Liver (tissue), 8 donors: ENCODE measurements at regions not wholly inside any gene's neighbourhood (a gene's known extent, or its start where the extent isn't known, plus 50 kb on each side); places are given as distances from the start of the nearest gene placed in this dataset.

Source experiments
- DNase-seq: peaks from one replicate; pipeline ENCODE4 v3.0.0-alpha.2; 2017; ENCODE audit warnings: low spot score
- H3K27ac ChIP-seq, 2 donors: one replicate each; pipeline ENCODE4 v1.7.0; 2013; ENCODE audit warnings: inconsistent platforms in 2 of 2, low read length in 2 of 2, control low read depth in 1 of 2, low read depth in 1 of 2, mild to moderate bottlenecking in 1 of 2
- H3K27me3 ChIP-seq, 4 donors: one replicate each; pipeline versions ENCODE4 v1.6.1 to v1.7.0; 2013; ENCODE audit warnings: low read length in 3 of 4, inconsistent platforms in 1 of 4, mild to moderate bottlenecking in 1 of 4, moderate library complexity in 1 of 4; ENCODE audit not compliant: control insufficient read depth in 4 of 4, insufficient read depth in 4 of 4
- H3K36me3 ChIP-seq, 4 donors: one replicate each; pipeline versions ENCODE4 v1.6.1 to v1.7.0; 2013; ENCODE audit warnings: low read length in 3 of 4, mild to moderate bottlenecking in 3 of 4, low read depth in 1 of 4, moderate library complexity in 1 of 4; ENCODE audit not compliant: control insufficient read depth in 4 of 4, insufficient read depth in 3 of 4
- H3K4me1 ChIP-seq, 4 donors: one replicate each; pipeline versions ENCODE4 v1.6.1 to v1.7.0; 2013; ENCODE audit warnings: low read length in 3 of 4, mild to moderate bottlenecking in 3 of 4, moderate library complexity in 1 of 4; ENCODE audit not compliant: control insufficient read depth in 4 of 4, insufficient read depth in 4 of 4
- H3K4me3 ChIP-seq, 3 donors: one replicate each; pipeline versions ENCODE4 v1.6.1 to v1.7.0; 2013; ENCODE audit warnings: low read length in 3 of 3, control low read depth in 1 of 3, low read depth in 1 of 3, mild to moderate bottlenecking in 1 of 3
- H3K9ac ChIP-seq, 2 donors: one replicate each; pipeline ENCODE4 v1.7.0; 2013; ENCODE audit warnings: low read length in 2 of 2, mild to moderate bottlenecking in 2 of 2, moderate library complexity in 2 of 2, control low read depth in 1 of 2, low read depth in 1 of 2
- H3K9me3 ChIP-seq, 4 donors: one replicate each; pipeline versions ENCODE4 v1.6.1 to v1.7.0; 2013; ENCODE audit warnings: low read length in 3 of 4; ENCODE audit not compliant: control insufficient read depth in 4 of 4
- CTCF ChIP-seq: fragments of 150-350 bp; IDR thresholded peaks from 2 replicates; pipeline ENCODE4 v1.5.1; 2017; ENCODE audit warnings: improper control_type of control experiment, low read depth, low read length; ENCODE audit not compliant: missing input control
- EGR1 ChIP-seq, 2 donors: IDR thresholded peaks; 2 replicates each; pipeline ENCODE4 v1.6.1; 2016 to 2018; ENCODE audit warnings: antibody characterized with exemption in 2 of 2, low read depth in 2 of 2
- FOXA1 ChIP-seq: IDR thresholded peaks from 2 replicates; pipeline ENCODE4 v1.6.1; 2016; ENCODE audit warnings: antibody characterized with exemption
- FOXA2 ChIP-seq: IDR thresholded peaks from 2 replicates; pipeline ENCODE4 v1.6.1; 2016; ENCODE audit warnings: antibody characterized with exemption
- GABPA ChIP-seq, 2 donors: IDR thresholded peaks in 1 of 2; conservative IDR thresholded peaks in 1 of 2; 2 replicates each; pipeline ENCODE4 v1.6.1; 2016; ENCODE audit warnings: antibody characterized with exemption in 2 of 2, mild to moderate bottlenecking in 1 of 2, moderate library complexity in 1 of 2
- HNF4A ChIP-seq, 2 donors: conservative IDR thresholded peaks; 2 replicates each; pipeline ENCODE4 v1.6.1; 2016; ENCODE audit warnings: antibody characterized with exemption in 2 of 2, mild to moderate bottlenecking in 2 of 2
- HNF4G ChIP-seq: IDR thresholded peaks from 2 replicates; pipeline ENCODE4 v1.6.1; 2016; ENCODE audit warnings: antibody characterized with exemption
- JUND ChIP-seq, 2 donors: IDR thresholded peaks; 2 replicates each; pipeline ENCODE4 v1.6.1; 2016; ENCODE audit warnings: antibody characterized with exemption in 2 of 2
- MAX ChIP-seq: IDR thresholded peaks from 2 replicates; pipeline ENCODE4 v1.6.1; 2016; ENCODE audit warnings: antibody characterized with exemption
- NR2F2 ChIP-seq: IDR thresholded peaks from 2 replicates; pipeline ENCODE4 v1.6.1; 2016; ENCODE audit warnings: antibody characterized with exemption
- RAD21 ChIP-seq, 2 donors: IDR thresholded peaks; 2 replicates each; pipeline ENCODE4 v1.6.1; 2016; ENCODE audit warnings: antibody characterized with exemption in 2 of 2, mild to moderate bottlenecking in 2 of 2
- REST ChIP-seq: IDR thresholded peaks from 2 replicates; pipeline ENCODE4 v1.6.1; 2016; ENCODE audit warnings: antibody characterized with exemption, mild to moderate bottlenecking
- RXRA ChIP-seq, 2 donors: IDR thresholded peaks; 2 replicates each; pipeline ENCODE4 v1.6.1; 2017 to 2018; ENCODE audit warnings: antibody characterized with exemption in 2 of 2, mild to moderate bottlenecking in 1 of 2
- SP1 ChIP-seq: IDR thresholded peaks from 2 replicates; pipeline ENCODE4 v1.6.1; 2018; ENCODE audit warnings: antibody characterized with exemption, mild to moderate bottlenecking
- TAF1 ChIP-seq: conservative IDR thresholded peaks from 2 replicates; pipeline ENCODE4 v1.6.1; 2016; ENCODE audit warnings: antibody characterized with exemption, mild to moderate bottlenecking
- YY1 ChIP-seq: IDR thresholded peaks from 2 replicates; pipeline ENCODE4 v1.6.1; 2016; ENCODE audit warnings: antibody characterized with exemption, mild to moderate bottlenecking
- ZBTB33 ChIP-seq: IDR thresholded peaks from 2 replicates; pipeline ENCODE4 v1.6.1; 2016; ENCODE audit warnings: antibody characterized with exemption
- WGBS: extraction: QIAGEN DNeasy Blood & Tissue Kit; methylation state at CpG from one replicate; pipeline ENCODE4 v1.1.7; 2013; 5-methylcytosine and 5-hydroxymethylcytosine counted together
- TF ChIP-seq, protein P1 (sequence below): IDR thresholded peaks from 2 replicates; pipeline ENCODE4 v1.6.1; 2016; ENCODE audit warnings: antibody characterized with exemption
- donor health status: healthy.
- donor health status: healthy.
- donor health status: healthy.
- donor health status: healthy.
- donor health status: healthy.

DNA sequence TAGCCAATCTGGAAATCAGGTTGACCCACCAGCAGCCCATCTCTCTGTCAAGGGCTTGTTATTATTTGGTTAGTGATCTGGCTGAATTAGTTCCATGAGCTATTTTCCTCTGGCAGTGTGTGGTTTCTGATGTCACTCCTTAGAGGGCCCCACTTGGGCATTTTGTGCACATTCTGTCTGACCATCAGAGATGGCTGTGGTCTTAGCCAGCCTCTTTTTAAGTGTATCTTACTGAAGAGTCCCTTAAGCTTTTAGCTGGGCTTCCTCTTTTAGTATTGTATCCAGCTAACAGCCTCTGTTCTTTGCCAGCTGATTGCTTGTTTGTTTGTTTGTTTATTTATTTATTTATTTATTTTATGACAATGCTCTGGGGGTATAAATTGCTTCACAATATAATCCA lies 951.1 kb upstream of the CNTNAP5 start:
- Histone ChIP-seq H3K36me3 (no peaks in the 10 kb centered on the region), H3K9me3 (no peaks in the 10 kb centered on the region), H3K27me3 (no peaks in the 10 kb centered on the region), H3K9ac (no peak overlapping the region), H3K4me1 (no peaks in the 10 kb centered on the region), H3K4me3 (no peak overlapping the region), H3K27ac (no peak overlapping the region)
- DNase-seq, result no peak
- TF ChIP-seq ZBTB33, result no peak
- TF ChIP-seq RXRA (IDR thresholded peaks at IDR 0.05), result no peak
- TF ChIP-seq MAX, result no peak
- no peak for TF ChIP-seq YY1
- TF ChIP-seq, protein P1, sequence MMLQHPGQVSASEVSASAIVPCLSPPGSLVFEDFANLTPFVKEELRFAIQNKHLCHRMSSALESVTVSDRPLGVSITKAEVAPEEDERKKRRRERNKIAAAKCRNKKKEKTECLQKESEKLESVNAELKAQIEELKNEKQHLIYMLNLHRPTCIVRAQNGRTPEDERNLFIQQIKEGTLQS, result no peak
- no peak for TF ChIP-seq SP1

DNA sequence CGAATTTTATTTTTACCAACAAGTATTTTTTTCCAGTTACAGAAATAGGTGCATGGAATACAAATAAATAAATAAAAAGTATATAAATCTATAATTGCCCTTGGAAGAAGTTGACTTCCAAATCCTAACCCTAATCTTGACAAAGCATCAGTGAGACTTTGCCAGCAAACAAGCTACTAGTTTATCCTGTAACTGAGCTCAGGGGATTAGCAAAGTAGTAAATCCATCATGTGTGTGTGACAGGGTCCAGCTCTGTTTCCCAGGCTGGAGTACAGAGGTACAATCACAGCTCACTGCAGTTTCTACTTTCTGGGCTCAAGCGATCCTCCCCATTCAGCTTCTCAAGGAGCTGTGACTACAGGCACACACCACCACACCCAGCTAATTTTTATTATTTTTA lies 948.0 kb upstream of the CNTNAP5 start:
- 61% methylated on average over 2 of the region's 2 CpGs for WGBS
- peaks cover 0 to 6% (median 2%) of the 10 kb centered on the region in 4 donors for H3K9me3 ChIP-seq
- H3K4me1 ChIP-seq, result no peaks in the 10 kb centered on the region
- H3K27ac ChIP-seq, result no peak overlapping the region
- H3K36me3 ChIP-seq, result no peaks in the 10 kb centered on the region
- H3K27me3 ChIP-seq, result no peaks in the 10 kb centered on the region
- H3K9ac ChIP-seq, result no peak overlapping the region
- TF ChIP-seq JUND (IDR thresholded peaks at IDR 0.05) (no peak), RAD21 (IDR thresholded peaks at IDR 0.05) (no peak), ZBTB33 (no peak), YY1 (no peak), SP1 (no peak), FOXA1 (no peak), MAX (no peak), FOXA2 (no peak), HNF4A (conservative IDR thresholded peaks at IDR 0.05) (no peak), HNF4G (no peak), RXRA (IDR thresholded peaks at IDR 0.05) (no peak), TAF1 (no peak), CTCF (no peak), REST (no peak), GABPA (IDR thresholded peaks at IDR 0.05 in 1 of 2, conservative IDR thresholded peaks at IDR 0.05 in 1 of 2) (no peak), NR2F2 (no peak), EGR1 (IDR thresholded peaks at IDR 0.05; ENCODE audit: low read depth in 2 of 2) (no peak)
- TF ChIP-seq, protein P1, result no peak
- no peak overlapping the region for H3K4me3 ChIP-seq
- DNase-seq, result no peak
